ENCODE measurements at regions not wholly inside any gene's neighbourhood (a gene's known extent, or its start where the extent isn't known, plus 50 kb on each side); places are given as distances from the start of the nearest gene placed in this dataset.

GRCh38 chr14:49950275-49951228, 57.7 kb downstream of the ARF6 start:
- TF ChIP-seq CTCF (IDR thresholded peaks at IDR 0.05) (no peak), EZH2phosphoT487 (IDR thresholded peaks at IDR 0.05) (no peak), EZH2 (IDR thresholded peaks at IDR 0.05) (no peak)
